Lower leg skin (tissue), 3 donors: ENCODE measurements at regions not wholly inside any gene's neighbourhood (a gene's known extent, or its start where the extent isn't known, plus 50 kb on each side); places are given as distances from the start of the nearest gene placed in this dataset.

Experiments
- POLR2A ChIP-seq, 2 donors: fragments of 450-650 bp; IDR thresholded peaks; one replicate each; pipeline ENCODE4 v1.6.1; 2016 to 2017; ENCODE audit warnings: antibody characterized with exemption in 2 of 2, mild to moderate bottlenecking in 1 of 2, moderate library complexity in 1 of 2
- TF ChIP-seq, protein P1 (sequence below), 3 donors: fragments of 450-650 bp; IDR thresholded peaks; one replicate each; pipeline ENCODE4 v1.5.1; 2016; ENCODE audit warnings: antibody characterized with exemption in 3 of 3, mild to moderate bottlenecking in 3 of 3, moderate library complexity in 2 of 3

GRCh38 chr6:150725795-150726194 is 126.1 kb downstream of the PLEKHG1 start:
- TF ChIP-seq, protein P1, sequence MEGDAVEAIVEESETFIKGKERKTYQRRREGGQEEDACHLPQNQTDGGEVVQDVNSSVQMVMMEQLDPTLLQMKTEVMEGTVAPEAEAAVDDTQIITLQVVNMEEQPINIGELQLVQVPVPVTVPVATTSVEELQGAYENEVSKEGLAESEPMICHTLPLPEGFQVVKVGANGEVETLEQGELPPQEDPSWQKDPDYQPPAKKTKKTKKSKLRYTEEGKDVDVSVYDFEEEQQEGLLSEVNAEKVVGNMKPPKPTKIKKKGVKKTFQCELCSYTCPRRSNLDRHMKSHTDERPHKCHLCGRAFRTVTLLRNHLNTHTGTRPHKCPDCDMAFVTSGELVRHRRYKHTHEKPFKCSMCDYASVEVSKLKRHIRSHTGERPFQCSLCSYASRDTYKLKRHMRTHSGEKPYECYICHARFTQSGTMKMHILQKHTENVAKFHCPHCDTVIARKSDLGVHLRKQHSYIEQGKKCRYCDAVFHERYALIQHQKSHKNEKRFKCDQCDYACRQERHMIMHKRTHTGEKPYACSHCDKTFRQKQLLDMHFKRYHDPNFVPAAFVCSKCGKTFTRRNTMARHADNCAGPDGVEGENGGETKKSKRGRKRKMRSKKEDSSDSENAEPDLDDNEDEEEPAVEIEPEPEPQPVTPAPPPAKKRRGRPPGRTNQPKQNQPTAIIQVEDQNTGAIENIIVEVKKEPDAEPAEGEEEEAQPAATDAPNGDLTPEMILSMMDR (IDR thresholded peaks at IDR 0.05) = no peak
- TF ChIP-seq POLR2A (IDR thresholded peaks at IDR 0.05) = no peak
